KMS-11 (cell line): ENCODE measurements at regions not wholly inside any gene's neighbourhood (a gene's known extent, or its start where the extent isn't known, plus 50 kb on each side); places are given as distances from the start of the nearest gene placed in this dataset.

Experiments used
- H2AFZ ChIP-seq: fragments of 200-600 bp; sonication (generic); 2 replicates; pipeline ENCODE4 v1.6.1; 2016; ENCODE audit warnings: antibody characterized with exemption, mixed run types, low read depth
- H3K27ac ChIP-seq: fragments of 200-600 bp; sonication (generic); 2 replicates; pipeline ENCODE4 v1.6.1; 2016; ENCODE audit warnings: mild to moderate bottlenecking, mixed run types
- H3K27me3 ChIP-seq: fragments of 200-600 bp; sonication (generic); 2 replicates; pipeline ENCODE4 v1.6.1; 2017; ENCODE audit warnings: mild to moderate bottlenecking, low read depth, mixed run types, moderate library complexity; ENCODE audit not compliant: insufficient read depth
- H3K36me3 ChIP-seq: fragments of 200-600 bp; sonication (generic); 2 replicates; pipeline ENCODE4 v1.6.1; 2017; ENCODE audit warnings: mild to moderate bottlenecking, mixed run types; ENCODE audit not compliant: insufficient read depth
- H3K4me1 ChIP-seq: fragments of 200-600 bp; sonication (generic); 2 replicates; pipeline ENCODE4 v1.6.1; 2016; ENCODE audit warnings: mild to moderate bottlenecking, low read depth, mixed run types; ENCODE audit not compliant: poor library complexity, severe bottlenecking
- H3K4me2 ChIP-seq: fragments of 200-600 bp; sonication (generic); 2 replicates; pipeline ENCODE4 v1.7.0; 2016; ENCODE audit warnings: mild to moderate bottlenecking, mixed run types
- H3K4me3 ChIP-seq: fragments of 200-600 bp; sonication (generic); IDR thresholded peaks from 2 replicates; pipeline ENCODE4 v1.6.1; 2017; ENCODE audit warnings: low read depth, low read length, mixed read lengths; ENCODE audit not compliant: insufficient read depth
- H3K79me2 ChIP-seq: fragments of 200-600 bp; sonication (generic); 2 replicates; pipeline ENCODE4 v1.6.1; 2016; ENCODE audit warnings: low read depth, mixed run types; ENCODE audit not compliant: insufficient read depth
- H3K9ac ChIP-seq: fragments of 200-600 bp; sonication (generic); 2 replicates; pipeline ENCODE4 v1.6.1; 2016; ENCODE audit warnings: mild to moderate bottlenecking, mixed run types
- H4K20me1 ChIP-seq: fragments of 200-600 bp; sonication (generic); 2 replicates; pipeline ENCODE4 v1.6.1; 2016; ENCODE audit warnings: mild to moderate bottlenecking, mixed run types; ENCODE audit not compliant: insufficient read depth
- CTCF ChIP-seq: fragments of 200-600 bp; sonication (generic); conservative IDR thresholded peaks from 2 replicates; pipeline ENCODE4 v1.6.1; 2017; ENCODE audit warnings: low read depth, mild to moderate bottlenecking, antibody characterized with exemption, low read length, moderate library complexity, mixed read lengths

DNA sequence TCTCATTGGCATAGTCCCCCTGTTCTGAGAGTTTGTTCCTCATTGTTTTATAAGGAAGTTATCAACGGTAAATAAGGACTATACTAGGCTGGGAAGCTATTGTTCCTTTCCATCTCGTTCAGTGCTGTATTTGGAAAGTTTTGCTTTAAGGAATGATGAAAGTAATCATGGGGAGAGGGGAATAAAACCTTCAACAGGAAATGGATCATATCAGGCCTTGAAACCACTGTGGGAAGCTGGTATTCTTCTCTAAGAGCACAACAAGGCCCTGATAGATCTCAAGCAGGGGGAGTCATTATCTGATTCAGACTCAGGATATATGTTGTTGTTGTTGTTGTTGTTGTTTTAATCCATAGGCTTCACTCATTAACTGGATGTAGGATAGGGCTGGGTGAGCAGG lies 474.5 kb downstream of the ENC1 start:
- Histone ChIP-seq H3K4me1 (no peaks in the 10 kb centered on the region), H3K4me2 (no peak overlapping the region), H4K20me1 (no peaks in the 10 kb centered on the region), H2AFZ (no peak overlapping the region), H3K4me3 (no peak overlapping the region), H3K79me2 (no peaks in the 10 kb centered on the region), H3K36me3 (no peaks in the 10 kb centered on the region), H3K27ac (no peak overlapping the region), H3K9ac (no peak overlapping the region), H3K27me3 (no peaks in the 10 kb centered on the region)
- no peak for TF ChIP-seq CTCF

DNA sequence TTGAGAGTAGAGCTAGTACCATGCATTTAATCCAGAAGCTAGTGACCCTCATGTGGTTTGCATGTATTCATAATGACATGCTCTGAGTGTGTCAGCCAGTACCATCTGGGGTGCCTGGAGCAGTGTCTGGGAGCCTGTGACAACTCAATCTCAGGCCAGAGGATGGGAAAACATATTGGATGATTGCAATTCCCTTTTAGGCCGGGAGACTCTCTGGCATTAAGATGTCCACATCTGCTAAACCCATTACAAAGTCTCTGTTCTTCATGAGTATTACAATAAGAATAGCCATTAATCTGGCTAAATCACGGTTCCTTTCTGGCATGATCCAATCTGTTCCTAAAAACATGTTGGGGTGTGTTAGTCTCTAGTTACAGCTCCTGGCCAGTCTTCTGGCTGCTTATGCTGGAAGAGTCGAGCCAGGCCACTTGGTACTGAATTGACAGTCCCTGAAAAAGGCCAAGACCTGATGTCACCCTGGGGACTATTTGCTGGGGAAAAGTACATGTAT lies 475.7 kb downstream of the ENC1 start:
- no peaks in the 10 kb centered on the region for H3K79me2 ChIP-seq
- H4K20me1 ChIP-seq = no peaks in the 10 kb centered on the region
- H3K4me1 ChIP-seq = no peaks in the 10 kb centered on the region
- no peaks in the 10 kb centered on the region for H3K27me3 ChIP-seq
- no peak overlapping the region for H3K27ac ChIP-seq
- H3K36me3 ChIP-seq = no peaks in the 10 kb centered on the region
- H2AFZ ChIP-seq = no peak overlapping the region
- H3K4me2 ChIP-seq = no peak overlapping the region
- no peak overlapping the region for H3K4me3 ChIP-seq
- TF ChIP-seq CTCF = no peak
- no peak overlapping the region for H3K9ac ChIP-seq

GRCh38 chr5:74162524-74162923 lies 478.0 kb downstream of the ENC1 start:
- no peak overlapping the region for H3K4me3 ChIP-seq
- H3K9ac ChIP-seq = no peak overlapping the region
- no peaks in the 10 kb centered on the region for H3K36me3 ChIP-seq
- H3K4me2 ChIP-seq = no peak overlapping the region
- H3K4me1 ChIP-seq = no peaks in the 10 kb centered on the region
- TF ChIP-seq CTCF = no peak
- H3K79me2 ChIP-seq = no peaks in the 10 kb centered on the region
- no peak overlapping the region for H2AFZ ChIP-seq
- no peaks in the 10 kb centered on the region for H4K20me1 ChIP-seq
- no peak overlapping the region for H3K27ac ChIP-seq
- no peaks in the 10 kb centered on the region for H3K27me3 ChIP-seq

GRCh38 chr5:74161170-74161569 lies 479.4 kb downstream of the ENC1 start:
- Histone ChIP-seq H2AFZ (no peak overlapping the region), H3K27ac (no peak overlapping the region), H4K20me1 (no peaks in the 10 kb centered on the region), H3K4me1 (no peaks in the 10 kb centered on the region), H3K4me3 (no peak overlapping the region), H3K79me2 (no peaks in the 10 kb centered on the region), H3K36me3 (no peaks in the 10 kb centered on the region), H3K9ac (no peak overlapping the region), H3K4me2 (no peak overlapping the region), H3K27me3 (no peaks in the 10 kb centered on the region)
- no peak for TF ChIP-seq CTCF
